GM19035 (cell line): ENCODE measurements at regions not wholly inside any gene's neighbourhood (a gene's known extent, or its start where the extent isn't known, plus 50 kb on each side); places are given as distances from the start of the nearest gene placed in this dataset.

Experiments used
- ATAC-seq: cut with Tn5 transposase; IDR thresholded peaks from one replicate; pipeline ENCODE4 v1.9.1; 2021; ENCODE audit not compliant: unreplicated experiment

GRCh38 chr3:101172516-101172915 is 147.9 kb downstream of the IMPG2 start:
- no peak for ATAC-seq

- no peak for ATAC-seq
Observed at GRCh38 chr3:101171681-101172191, 148.6 kb downstream of the IMPG2 start.

- no peak for ATAC-seq
Observed at GRCh38 chr3:101170806-101171558, 149.4 kb downstream of the IMPG2 start.

- no peak for ATAC-seq
Observed at GRCh38 chr3:101170062-101170771, 150.2 kb downstream of the IMPG2 start.

GRCh38 chr3:101169516-101169915 is 150.9 kb downstream of the IMPG2 start:
- ATAC-seq: no peak

- ATAC-seq: no peak
Observed at GRCh38 chr3:101167376-101167775, 153.0 kb downstream of the IMPG2 start.

- no peak for ATAC-seq
Observed at GRCh38 chr3:101166150-101166549, 154.2 kb downstream of the IMPG2 start.

GRCh38 chr3:101163554-101163953 is 156.8 kb downstream of the IMPG2 start:
- no peak for ATAC-seq

GRCh38 chr3:101159478-101159877 is 160.9 kb downstream of the IMPG2 start:
- ATAC-seq: no peak

- ATAC-seq: no peak
Observed at GRCh38 chr3:101158374-101158773, 162.0 kb downstream of the IMPG2 start.

- ATAC-seq: no peak
Observed at GRCh38 chr3:101156787-101157345, 163.5 kb downstream of the IMPG2 start.

- ATAC-seq: no peak
Observed at GRCh38 chr3:101155825-101156224, 162.6 kb upstream of the ABI3BP start.

GRCh38 chr3:101154401-101154800 is 161.2 kb upstream of the ABI3BP start:
- ATAC-seq: no peak

GRCh38 chr3:101151286-101151913 is 158.2 kb upstream of the ABI3BP start:
- ATAC-seq: no peak

GRCh38 chr3:101150504-101150903 is 157.3 kb upstream of the ABI3BP start:
- no peak for ATAC-seq

GRCh38 chr3:101149707-101150106 is 156.5 kb upstream of the ABI3BP start:
- ATAC-seq: no peak

- no peak for ATAC-seq
Observed at GRCh38 chr3:101149251-101149650, 156.0 kb upstream of the ABI3BP start.

- ATAC-seq: no peak
Observed at GRCh38 chr3:101148001-101148400, 154.8 kb upstream of the ABI3BP start.

GRCh38 chr3:101146946-101147345 is 153.7 kb upstream of the ABI3BP start:
- ATAC-seq: no peak

GRCh38 chr3:101144105-101144504 is 150.9 kb upstream of the ABI3BP start:
- no peak for ATAC-seq

GRCh38 chr3:101143012-101143411 is 149.8 kb upstream of the ABI3BP start:
- ATAC-seq: no peak
